Ammon's horn (tissue), 1 donor: ENCODE measurements at regions not wholly inside any gene's neighbourhood (a gene's known extent, or its start where the extent isn't known, plus 50 kb on each side); places are given as distances from the start of the nearest gene placed in this dataset.

ENCODE experiments used
- DNase-seq: peaks from one replicate; pipeline ENCODE4 v3.0.0-alpha.2; 2016; ENCODE audit warnings: low spot score

DNA sequence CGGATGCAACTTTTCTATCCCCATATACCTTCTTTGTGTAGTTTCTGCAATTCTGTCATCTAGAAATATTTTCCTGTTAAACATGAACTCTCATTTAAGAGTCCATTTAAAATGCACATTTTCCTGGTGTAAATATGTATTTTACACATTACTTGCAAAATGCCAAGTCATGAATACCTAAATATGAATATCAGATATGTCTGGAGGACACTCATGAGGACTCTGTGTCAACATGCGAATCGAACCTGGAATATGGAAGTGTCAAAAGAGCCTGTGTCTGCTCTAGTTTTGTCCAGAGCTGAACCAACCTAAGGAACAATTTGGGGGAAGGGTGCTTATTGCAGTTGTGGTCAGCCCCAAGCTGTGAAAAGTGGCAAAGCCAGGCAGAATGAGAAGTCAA lies 163.7 kb upstream of the CELF2 start:
- DNase-seq: no peak

DNA sequence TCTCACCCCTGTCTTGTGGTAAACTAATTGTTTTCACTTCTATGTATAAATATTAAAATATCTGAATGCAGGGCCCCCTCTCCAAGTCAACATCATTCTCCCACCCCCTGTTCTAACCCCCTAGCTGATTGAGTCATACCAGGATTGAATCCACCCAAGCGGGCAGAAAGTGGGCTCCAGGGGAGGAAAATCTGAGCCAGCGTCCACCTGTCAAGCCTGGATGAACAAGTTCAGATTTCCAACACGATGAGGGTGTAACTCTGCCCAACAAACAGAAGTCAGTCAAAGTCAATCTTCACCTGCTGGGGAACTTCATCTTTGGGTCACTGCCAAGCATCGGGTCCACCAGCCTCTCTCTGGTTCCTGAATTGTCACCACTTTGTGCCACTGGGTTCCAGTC lies 162.9 kb upstream of the CELF2 start:
- no peak for DNase-seq

DNA sequence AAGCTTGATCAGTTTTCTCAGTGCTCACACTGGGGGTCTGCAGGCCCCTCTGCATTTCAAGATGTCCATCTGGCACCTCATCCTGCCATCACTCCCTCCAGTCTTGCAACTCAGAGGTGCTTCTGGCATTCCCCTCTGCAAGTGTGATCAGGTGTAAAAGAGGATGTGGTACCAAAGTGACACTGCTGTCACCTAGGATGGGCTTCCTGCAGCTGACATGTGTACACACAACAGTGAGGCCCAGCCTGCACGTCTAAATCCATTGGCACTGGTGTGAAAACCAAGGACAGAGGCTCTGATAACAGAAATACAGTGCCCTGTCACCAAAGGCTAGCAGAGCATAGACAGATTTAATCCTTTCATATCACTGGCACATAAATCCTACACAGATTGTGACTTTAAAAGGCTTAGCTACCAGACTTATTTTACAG lies 162.5 kb upstream of the CELF2 start:
- DNase-seq: no peak

DNA sequence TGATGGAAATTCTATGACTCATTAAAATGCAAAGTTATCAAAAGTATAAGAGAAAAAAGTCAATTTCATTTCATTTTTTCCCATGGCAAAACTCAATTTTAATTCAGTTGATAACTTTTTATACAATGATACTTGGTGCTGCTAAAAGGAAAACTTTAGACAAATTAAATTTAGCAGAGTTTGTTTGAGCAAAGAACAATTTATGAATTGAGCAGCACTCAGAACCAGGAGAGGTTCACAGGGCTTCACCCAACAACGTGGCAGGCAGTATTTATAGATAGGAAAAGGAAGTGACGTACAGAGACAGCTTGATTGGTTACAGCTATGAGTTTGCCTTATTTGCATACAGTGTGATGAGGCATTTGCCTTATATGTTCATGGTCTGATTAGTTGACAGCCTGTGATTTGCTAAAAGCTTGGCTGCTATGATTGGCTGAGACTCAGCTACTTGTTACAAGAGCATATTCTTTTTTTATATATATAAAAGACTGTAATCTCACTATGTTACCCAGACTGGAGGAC lies 157.2 kb upstream of the CELF2 start:
- no peak for DNase-seq

DNA sequence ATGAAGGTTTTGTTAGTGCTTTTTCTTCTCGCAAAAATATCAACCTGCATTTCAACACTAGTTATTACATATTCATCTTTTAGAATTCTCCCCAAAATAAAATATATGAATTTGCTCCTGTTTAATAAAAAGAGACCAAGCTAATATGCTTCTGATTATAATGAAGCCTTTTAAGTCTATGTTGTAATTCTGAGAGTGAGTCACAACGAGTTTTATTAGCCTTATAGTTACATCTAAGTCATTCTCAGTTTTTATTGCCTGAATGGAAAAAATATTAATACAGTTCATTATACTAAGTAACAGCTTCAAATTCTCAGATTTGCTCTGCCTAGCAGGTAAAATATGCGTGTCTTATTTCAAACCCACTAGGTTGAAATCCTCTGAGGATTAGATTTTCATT lies 152.4 kb upstream of the CELF2 start:
- DNase-seq: no peak

DNA sequence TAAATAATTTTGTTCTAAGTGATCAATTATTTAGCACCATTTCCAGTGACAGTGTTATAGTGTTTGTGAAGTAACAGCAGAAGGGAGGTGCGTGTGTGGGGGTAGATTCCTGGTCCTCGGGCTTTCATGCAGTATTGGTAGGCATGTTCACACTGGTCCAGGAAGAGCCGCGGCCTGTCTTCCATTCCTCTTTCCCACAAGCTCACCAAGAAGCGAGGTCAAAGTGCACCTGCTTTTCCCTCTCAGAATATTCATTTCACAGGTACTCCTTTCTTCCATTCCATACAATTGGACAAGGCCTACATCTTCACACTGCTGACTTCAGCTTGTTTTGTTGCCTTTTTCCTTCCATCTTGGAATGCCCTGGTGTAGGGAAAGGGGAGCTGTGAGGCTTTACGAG lies 151.8 kb upstream of the CELF2 start:
- no peak for DNase-seq

DNA sequence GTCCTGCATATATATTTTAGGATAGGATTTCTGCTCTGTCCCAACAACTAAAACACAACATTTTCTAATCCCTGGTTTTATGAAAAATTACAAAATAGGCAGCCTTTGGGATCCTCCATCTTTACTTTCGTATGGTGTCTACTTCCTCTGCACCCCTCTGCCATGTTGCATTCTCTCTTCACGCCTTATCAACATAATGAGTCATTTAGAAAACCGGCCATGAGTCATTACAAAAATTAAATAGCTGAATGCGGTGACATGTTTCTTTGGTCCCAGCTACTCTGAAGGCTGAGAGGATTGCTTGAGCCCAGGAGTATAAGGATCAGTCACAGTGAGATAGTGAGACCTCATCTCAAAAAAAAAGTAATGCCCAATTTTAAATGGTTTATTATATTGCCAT lies 148.1 kb upstream of the CELF2 start:
- no peak for DNase-seq

DNA sequence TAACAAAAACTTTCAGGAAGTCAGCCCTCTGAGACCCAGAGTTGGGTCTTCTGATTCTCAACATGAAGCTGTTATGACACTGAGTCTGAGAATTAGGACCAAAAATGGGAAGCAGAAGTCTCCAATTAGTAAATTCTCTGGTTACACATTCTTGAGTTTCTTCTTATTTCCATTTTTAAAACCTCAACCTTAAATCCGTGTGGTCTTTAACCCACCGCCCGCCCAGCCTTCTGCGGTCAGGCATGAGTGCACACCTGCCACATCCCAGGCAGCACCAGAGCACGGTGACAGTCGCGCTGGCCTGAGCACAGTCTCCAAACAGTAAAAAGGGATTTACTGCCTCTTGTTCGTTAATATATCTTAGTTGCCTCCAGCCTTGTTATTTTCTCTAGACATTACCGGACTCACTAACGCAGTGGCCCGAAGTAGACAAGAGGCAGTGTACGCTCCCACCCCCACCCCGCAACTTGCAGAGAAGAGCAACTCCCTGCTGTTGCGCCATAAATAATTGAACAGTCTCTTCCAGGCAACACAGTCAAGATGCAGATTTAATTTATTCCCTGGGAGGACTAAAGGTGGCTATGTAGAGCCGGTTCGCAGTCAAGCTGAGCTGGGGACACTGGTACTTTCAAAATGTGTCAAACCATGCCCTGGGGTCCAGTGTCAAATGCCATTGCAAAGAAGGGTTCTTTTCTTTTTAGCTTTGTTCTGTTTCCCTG lies 147.0 kb upstream of the CELF2 start:
- DNase-seq: no peak

DNA sequence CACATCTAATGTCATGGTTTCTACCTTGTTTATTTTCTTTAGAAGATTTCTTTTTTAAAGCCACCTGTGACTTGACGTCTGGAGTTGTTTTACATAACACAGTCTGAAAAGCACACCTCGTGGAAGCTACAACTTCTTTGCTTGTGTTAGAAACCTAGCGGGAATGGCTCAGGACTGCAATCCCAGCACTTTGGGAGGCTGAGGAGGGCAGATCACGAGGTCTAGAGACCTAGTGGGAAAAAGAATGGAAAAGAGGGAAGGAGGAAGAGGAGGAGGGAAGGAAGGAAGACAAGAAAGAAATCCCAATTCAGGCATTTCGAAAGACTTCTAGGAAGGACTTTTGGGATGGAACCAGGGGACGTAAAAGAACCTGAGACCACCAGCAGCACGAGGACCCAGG lies 146.3 kb upstream of the CELF2 start:
- DNase-seq: no peak

DNA sequence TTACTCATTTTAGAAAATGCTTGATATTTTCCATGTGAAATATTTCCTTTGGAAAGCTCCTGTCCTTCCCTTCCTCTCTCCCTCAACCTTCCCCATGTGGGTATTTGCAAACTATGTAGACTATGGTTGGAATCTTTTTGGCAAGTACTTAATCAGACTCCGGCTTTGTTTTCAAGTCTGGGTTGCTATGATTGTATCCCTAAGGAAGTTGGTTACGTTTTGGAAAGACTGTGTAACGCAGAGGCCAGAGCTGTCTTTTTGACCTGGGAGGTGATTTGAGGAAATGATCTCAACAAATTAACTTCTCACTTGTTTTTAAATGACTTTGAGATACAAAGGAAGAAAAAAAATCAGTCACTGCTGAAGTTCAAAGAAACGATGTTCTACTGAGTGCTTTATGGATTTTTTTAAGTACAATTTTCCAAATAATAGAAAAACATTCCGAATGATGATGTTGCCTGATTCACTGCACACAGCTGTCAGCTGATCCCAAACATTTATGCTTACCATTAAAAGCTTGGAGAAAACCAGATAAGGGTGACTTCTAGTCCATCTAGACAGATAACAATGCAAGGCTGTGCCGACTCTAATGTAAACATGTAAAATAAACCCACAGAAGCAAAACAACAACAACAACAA lies 145.5 kb upstream of the CELF2 start:
- no peak for DNase-seq

DNA sequence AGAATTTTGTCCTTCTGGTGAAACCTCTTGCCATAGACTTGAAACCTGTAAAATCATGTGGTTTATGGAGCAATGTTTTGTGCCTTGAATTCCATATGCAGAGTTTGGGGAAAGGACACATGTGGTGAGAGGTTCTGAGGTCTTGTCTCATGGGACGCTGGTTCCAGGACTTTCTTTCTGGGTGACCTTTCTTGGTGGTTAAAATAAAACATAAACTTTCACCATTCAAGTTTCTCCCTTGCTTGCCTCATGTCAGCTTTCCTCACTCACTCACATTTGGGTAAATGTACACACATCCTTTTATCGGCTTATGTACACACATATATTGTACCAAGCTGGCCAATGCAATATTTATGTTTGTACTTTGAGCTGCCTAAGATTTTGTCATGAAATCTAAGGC lies 144.9 kb upstream of the CELF2 start:
- no peak for DNase-seq

DNA sequence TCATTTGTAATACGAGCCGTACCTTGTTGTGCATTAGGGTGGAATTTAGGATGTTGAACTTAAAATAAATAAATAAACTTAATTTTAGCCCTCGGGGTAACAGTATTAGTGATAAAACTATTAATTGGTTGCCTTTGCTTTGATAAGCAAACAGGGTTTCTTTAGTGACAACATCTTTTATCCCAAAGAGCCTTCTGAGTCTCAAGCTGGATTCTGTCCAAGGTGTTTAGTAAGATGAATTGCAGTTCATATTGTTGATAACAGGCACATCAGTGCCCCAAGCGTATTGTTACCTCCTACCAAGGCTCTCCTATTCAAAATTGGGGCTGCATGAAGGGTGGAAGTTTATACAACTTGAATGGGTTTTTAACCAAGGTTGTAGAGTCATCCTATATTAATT lies 144.4 kb upstream of the CELF2 start:
- DNase-seq: no peak

DNA sequence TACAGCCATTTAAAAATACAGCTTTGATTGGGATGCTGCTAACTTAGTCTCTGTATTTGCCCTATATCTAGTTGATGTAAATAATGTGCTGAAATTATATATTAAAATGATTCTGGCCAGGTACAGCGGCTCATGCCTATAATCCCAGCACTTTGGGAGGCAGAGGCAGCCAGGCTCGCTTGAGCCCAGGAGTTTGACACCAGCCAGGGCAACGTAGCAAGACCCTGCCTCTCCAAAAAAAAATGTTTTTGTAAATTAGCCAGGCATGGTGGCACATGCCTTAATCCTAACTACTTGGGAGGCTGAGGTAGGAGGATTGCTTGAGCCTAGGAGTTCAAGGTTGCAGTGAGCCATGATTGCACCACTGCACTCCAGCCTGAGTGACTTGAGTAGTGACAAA lies 143.8 kb upstream of the CELF2 start:
- no peak for DNase-seq

DNA sequence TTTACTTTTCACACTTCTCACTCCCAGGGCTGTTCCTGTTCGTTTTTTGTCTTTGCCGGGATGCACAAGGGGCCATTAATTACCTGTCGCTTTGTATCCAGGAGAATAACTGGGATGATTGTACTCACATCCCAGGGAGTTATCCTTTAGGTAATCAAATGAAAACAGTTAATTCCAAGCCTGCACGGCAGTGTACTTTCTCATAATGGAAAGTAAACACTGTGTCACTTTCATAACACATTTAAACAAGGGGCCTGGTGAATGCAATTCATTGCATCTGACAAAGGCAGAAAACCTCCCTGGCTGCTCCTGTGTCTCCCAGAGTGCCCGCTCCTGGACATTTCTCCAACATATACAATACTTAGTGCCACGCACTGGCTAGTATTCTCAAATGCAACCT lies 138.7 kb upstream of the CELF2 start:
- no peak for DNase-seq

DNA sequence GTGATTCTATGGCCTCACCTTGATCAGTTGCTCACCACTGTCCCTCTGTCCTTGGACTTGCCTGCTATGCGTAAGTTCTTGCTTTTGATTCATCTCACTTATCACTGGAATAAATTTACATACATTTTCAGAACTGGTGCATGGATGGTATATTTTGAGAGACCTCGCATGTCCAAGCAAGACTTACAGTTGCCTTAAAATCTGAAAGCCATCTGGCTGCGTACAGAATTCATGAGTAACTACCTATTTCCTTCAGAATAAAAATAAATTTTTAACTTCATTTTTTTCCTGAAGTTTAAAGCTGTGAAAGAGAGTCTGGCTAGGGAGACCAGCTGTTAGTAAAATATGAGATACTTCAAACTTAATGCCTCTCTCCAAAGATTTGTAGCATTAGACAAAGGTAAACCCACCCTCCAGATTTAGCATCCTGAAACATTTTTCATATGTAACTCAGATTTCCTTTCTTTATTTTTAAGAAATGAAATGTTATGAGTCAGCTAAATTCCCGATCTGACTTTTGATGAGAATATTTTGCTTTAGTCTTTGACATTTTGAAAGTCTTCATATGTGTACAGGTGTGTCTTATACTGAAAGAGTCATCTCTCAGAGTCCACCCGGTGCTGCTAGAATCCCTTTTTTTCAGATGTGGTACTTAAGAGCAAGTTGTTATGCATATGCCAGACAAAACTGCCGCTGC lies 136.4 kb upstream of the CELF2 start:
- no peak for DNase-seq

DNA sequence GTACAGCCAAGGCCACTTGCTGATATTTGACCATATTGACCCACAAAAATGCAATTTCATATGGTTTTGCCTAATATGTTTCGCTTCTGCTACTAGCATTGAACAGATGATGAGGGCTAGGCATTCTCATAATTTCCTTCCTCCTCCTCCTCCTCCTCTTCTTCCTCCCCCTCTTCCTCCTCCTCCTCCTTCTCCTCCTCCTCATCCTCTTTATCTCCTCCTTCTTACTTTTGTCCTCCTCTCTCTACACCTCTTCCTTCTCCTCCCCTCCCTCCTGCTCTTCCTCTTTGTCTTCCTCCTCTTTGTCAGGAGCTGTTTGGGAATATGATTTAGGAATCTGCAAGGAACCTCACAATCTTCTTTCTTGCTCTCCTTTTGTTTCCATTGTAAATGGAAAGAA lies 133.9 kb upstream of the CELF2 start:
- no peak for DNase-seq

DNA sequence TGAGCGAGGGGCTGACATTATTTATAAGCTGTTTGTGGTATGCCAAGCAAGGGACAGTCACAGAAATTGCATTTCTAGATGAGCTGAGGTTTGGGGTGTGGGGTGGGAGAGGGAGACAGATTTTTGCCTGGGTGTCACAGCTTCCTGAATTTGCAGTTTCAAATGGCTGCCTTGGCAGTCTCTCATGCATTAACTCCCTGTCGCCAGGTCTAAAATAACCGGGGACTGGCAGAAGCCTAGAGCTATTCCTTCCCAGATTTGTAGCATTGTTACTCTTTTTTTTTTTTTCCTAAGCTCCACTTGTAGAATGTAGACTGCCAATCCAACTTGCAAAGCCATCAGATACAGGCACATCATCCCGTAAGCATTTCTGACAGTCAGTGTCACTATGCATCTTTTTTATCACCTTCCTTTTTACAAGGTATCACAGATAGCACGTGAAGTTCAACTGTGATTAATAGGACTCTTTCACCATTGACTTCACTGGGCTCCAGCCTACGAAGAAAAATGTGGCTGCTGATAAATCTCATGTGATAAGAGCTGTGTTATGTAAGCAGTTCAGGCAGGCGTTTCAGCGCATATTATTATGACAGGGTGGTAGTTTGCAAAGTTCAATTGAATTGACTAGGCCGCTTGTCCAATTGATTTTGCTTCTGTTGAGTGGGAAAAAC lies 130.7 kb upstream of the CELF2 start:
- DNase-seq: peak; percentile 33

DNA sequence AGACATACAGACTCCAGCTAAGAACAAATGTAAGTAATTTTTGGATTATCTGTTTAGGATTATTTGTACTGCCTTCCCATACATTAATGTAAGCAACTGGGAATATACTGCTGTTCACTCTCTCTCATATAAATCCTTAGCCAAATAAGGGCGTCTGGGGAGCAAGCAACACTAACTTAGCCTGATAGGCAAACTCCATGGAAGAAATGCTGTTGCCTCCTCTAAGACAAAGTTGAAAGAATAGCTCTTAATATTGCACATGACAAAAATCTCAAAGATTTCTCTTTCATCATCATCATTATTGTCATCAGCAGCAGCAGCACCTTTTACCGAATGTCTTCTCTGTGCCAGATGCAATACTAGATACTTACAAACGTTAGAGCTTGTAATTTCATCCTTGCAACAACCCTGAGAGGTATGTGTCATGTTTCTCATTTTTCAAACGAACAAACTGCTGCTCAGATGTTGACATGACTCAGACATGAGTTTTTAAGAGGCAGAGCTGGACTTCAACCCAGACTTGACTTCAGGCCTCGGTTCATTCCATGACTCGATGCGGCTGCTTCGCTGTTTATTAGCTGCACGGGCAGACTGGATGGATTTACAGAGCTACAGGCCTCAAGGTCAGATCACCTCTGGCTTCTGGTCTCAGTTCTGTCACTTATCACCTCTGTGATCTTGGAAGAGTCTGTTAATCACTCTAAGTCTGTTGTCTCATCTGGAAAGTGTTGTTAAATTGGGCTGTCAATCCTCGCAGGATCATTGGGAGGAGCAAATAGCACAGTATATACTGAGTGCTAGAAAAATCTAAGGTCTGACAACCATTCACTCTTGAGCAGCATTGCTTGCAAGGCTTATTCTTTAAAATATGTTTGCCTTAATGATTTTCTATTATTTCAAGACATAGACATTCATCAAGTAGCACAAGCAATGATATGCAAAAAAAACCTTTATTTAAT lies 126.3 kb upstream of the CELF2 start:
- no peak for DNase-seq

DNA sequence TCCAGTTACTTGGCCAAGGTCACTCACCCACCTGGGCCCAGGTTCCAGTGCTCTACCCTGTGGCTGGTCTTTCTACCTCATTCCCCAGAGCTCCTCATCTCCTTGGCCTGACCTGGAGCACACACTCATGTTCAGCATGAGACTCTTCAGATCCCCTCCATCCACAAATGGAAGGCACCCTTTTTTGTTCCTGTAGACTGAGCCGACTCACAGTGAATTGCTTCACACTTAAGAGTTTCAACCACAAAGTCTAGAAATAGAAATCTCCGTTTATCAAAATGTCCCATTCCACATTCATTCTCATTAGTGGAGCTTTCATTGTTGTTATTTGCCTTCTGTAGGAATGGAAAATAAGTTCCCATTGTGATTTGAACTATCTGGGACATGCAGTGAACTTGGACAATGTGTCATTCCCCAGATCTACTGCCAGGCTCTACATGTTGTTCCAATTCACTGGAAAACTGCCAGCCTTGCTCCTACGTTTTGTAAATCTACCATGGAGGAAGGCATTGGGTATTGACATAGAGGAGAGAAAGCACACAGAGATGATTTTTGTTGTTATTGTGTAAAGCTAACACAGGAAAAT lies 125.3 kb upstream of the CELF2 start:
- DNase-seq: peak; percentile 62

DNA sequence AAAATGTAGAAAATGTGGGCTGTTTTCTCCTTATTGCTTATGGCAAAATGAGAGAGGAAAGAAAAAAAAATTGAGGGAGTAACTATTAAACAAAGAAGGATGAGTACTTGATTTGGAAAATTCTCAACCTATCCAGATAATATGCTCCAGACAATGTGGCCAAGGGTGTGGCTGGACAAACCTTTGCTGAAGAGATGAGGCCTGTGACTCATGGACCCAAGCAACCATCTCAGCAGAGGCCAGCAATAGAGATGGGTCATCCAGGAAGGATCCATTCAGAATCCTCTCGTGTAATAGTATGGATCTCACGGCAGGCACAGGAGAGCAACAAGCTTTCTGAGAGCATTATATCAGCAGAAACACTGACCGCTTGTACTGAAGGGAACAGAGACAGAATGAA lies 120.3 kb upstream of the CELF2 start:
- DNase-seq: no peak

DNA sequence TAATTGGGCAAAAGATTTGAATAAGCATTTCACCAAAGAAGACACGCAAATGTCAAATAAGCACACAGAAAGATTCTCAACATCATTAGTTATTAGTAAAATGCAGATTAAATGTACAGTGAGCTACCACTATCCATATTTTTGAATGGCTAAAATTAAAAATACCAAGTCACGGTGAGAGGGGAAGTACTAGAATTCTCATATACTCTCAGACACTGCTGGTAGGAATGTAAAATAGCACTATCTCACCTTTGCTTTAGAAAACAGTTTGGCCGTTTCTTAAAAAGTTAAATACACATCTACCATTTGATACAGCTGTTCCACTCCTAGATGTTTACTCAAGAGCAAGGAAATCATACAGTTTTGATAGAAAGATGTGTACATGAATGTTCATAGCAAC lies 115.8 kb upstream of the CELF2 start:
- DNase-seq: no peak
